Prostate gland (tissue), 2 donors: ENCODE measurements at regions not wholly inside any gene's neighbourhood (a gene's known extent, or its start where the extent isn't known, plus 50 kb on each side); places are given as distances from the start of the nearest gene placed in this dataset.

Experiments
- POLR2A ChIP-seq: fragments of 450-650 bp; IDR thresholded peaks from one replicate; pipeline ENCODE4 v1.6.1; 2016; ENCODE audit warnings: antibody characterized with exemption, mild to moderate bottlenecking
- TF ChIP-seq, protein P1 (sequence below), 4 experiments: fragments of 200-600 bp in 2 of 4; fragments of 450-650 bp in 2 of 4; sonication (generic) in 2 of 4; IDR thresholded peaks; 1 replicate in 3 of 4; 2 replicates in 1 of 4; pipeline ENCODE4 v1.5.1; 2016 to 2019; ENCODE audit warnings: antibody characterized with exemption in 4 of 4, mild to moderate bottlenecking in 2 of 4, moderate library complexity in 2 of 4

DNA sequence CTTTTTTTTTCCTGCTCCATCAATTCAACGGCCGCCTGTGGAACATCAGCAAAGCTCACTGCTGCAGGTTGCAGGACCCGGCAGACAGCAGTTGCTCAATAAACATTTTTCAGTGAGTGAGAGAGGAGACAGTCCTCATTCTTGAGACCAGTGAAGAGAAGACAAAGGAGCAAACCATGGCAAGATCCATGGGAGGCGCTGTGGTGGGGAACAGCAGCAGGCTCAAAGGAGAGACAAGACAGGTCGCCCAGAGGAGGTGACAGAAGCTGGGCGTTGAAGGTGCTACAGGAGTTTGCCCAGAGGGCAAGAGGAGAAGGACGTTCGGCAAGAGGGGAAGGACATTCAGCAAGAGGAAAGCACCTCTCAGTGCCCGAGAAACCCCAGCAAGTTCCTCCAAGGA, 74.5 kb upstream of the FGFR2 start:
- TF ChIP-seq, protein P1, sequence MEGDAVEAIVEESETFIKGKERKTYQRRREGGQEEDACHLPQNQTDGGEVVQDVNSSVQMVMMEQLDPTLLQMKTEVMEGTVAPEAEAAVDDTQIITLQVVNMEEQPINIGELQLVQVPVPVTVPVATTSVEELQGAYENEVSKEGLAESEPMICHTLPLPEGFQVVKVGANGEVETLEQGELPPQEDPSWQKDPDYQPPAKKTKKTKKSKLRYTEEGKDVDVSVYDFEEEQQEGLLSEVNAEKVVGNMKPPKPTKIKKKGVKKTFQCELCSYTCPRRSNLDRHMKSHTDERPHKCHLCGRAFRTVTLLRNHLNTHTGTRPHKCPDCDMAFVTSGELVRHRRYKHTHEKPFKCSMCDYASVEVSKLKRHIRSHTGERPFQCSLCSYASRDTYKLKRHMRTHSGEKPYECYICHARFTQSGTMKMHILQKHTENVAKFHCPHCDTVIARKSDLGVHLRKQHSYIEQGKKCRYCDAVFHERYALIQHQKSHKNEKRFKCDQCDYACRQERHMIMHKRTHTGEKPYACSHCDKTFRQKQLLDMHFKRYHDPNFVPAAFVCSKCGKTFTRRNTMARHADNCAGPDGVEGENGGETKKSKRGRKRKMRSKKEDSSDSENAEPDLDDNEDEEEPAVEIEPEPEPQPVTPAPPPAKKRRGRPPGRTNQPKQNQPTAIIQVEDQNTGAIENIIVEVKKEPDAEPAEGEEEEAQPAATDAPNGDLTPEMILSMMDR (IDR thresholded peaks at IDR 0.05): no peak
- no peak for TF ChIP-seq POLR2A
